ENCODE measurements at regions not wholly inside any gene's neighbourhood (a gene's known extent, or its start where the extent isn't known, plus 50 kb on each side); places are given as distances from the start of the nearest gene placed in this dataset.

- Histone ChIP-seq H3K36me3 (no peaks in the 10 kb centered on the region), H3K4me1 (no peaks in the 10 kb centered on the region), H3K9me3 (no peaks in the 10 kb centered on the region), H3K4me3 (replicated peaks in 1 of 3) (no peak overlapping the region), H3K27me3 (no peaks in the 10 kb centered on the region), H3K27ac (no peak overlapping the region)
- TF ChIP-seq POLR2A (IDR thresholded peaks at IDR 0.05) (no peak), CTCF (IDR thresholded peaks at IDR 0.05) (no peak)
- intact Hi-C loops (cut with DNase I): no loop called here
- no peak for DNase-seq
- WGBS, 2 donors: 80 to 88% methylated on average over 1 of the region's 1 CpG
These were observed 153.3 kb upstream of the SPRY4 start for GRCh38 chr5:142478113-142478512.

- no peak for TF ChIP-seq POLR2A (IDR thresholded peaks at IDR 0.05)
- no peak for TF ChIP-seq CTCF (IDR thresholded peaks at IDR 0.05)
- Histone ChIP-seq H3K9me3 (no peaks in the 10 kb centered on the region), H3K27me3 (no peaks in the 10 kb centered on the region), H3K27ac (no peak overlapping the region), H3K4me3 (replicated peaks in 1 of 3) (no peak overlapping the region), H3K36me3 (no peaks in the 10 kb centered on the region), H3K4me1 (no peaks in the 10 kb centered on the region)
- no peak for DNase-seq
- 78 to 83% methylated on average over 2 of the region's 2 CpGs for WGBS, 2 donors
- intact Hi-C loops (cut with DNase I): no loop called here
These were observed 150.3 kb upstream of the SPRY4 start for GRCh38 chr5:142475102-142475513.

GRCh38 chr5:142474431-142475094 is 149.7 kb upstream of the SPRY4 start:
- intact Hi-C loops (cut with DNase I): no loop called here
- no peaks in the 10 kb centered on the region for H3K9me3 ChIP-seq
- WGBS, 2 donors: 89 to 93% methylated on average over 2 of the region's 2 CpGs
- no peaks in the 10 kb centered on the region for H3K36me3 ChIP-seq
- H3K4me3 ChIP-seq (replicated peaks in 1 of 3): no peak overlapping the region
- H3K4me1 ChIP-seq: no peaks in the 10 kb centered on the region
- no peaks in the 10 kb centered on the region for H3K27me3 ChIP-seq
- H3K27ac ChIP-seq: no peak overlapping the region
- TF ChIP-seq CTCF (IDR thresholded peaks at IDR 0.05): no peak
- no peak for DNase-seq

DNA sequence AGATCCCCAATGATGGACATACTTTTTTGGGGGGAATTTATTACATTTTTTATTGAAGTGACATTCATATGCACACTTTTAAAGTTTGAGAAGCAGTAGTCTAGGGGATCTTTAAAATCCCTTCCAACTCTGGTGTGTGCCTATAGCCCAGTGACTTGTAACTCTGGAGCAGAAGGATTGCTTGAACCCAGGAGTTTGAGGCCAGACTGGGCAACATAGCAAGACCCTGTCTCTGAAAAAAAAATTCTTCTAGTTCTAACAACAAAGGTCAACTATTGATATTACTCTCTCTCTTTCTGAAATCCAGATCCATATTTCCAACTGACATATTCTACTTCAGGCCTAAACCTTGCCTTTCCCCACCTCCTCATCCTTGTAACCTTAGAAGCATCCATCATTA is 148.2 kb upstream of the SPRY4 start:
- no peaks in the 10 kb centered on the region for H3K36me3 ChIP-seq
- TF ChIP-seq CTCF (IDR thresholded peaks at IDR 0.05) (no peak), POLR2A (IDR thresholded peaks at IDR 0.05) (no peak)
- H3K27me3 ChIP-seq: no peaks in the 10 kb centered on the region
- H3K4me3 ChIP-seq (replicated peaks in 1 of 3): no peak overlapping the region
- H3K4me1 ChIP-seq: no peaks in the 10 kb centered on the region
- intact Hi-C loops (cut with DNase I): no loop called here
- no peaks in the 10 kb centered on the region for H3K9me3 ChIP-seq
- DNase-seq: no peak
- no peak overlapping the region for H3K27ac ChIP-seq

DNA sequence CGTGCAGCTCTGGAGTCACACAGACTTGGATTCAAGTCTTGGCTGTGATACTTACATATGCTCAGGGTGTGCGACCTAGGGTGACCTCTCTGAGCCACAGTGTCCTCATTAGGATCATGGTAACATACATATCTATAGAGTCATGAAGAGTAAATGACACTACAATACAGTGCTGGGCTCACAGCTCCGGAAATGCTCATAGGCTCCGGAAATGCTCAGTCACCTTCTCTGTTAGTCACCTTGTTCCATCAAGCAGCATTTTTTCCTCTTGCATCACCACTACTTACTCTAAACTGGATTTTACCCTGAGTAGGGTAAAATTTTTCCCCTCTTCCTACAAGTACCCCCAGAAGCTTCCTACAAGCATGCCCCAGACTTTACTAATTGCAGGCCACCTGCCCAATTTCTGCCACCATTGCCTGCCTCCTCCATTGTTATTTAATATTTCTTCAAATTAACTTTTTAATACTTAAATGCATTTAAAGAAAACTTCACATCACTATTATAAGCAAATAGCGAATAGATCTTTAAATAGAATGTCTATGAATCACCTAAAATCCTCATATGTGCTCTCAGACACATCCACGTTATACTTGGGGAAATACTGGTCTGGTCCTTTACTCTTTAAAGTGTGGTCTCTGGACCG is 147.6 kb upstream of the SPRY4 start:
- Histone ChIP-seq H3K27ac (no peak overlapping the region), H3K4me3 (replicated peaks in 1 of 3) (no peak overlapping the region), H3K9me3 (no peaks in the 10 kb centered on the region), H3K36me3 (no peaks in the 10 kb centered on the region), H3K27me3 (no peaks in the 10 kb centered on the region), H3K4me1 (no peaks in the 10 kb centered on the region)
- 86 to 94% methylated on average over 7 of the region's 7 CpGs for WGBS, 2 donors
- no peak for DNase-seq
- TF ChIP-seq POLR2A (IDR thresholded peaks at IDR 0.05): no peak
- TF ChIP-seq CTCF (IDR thresholded peaks at IDR 0.05): no peak
- intact Hi-C loops (cut with DNase I): no loop called here

Data from thyroid gland (tissue), 4 donors.